ENCODE measurements at regions not wholly inside any gene's neighbourhood (a gene's known extent, or its start where the extent isn't known, plus 50 kb on each side); places are given as distances from the start of the nearest gene placed in this dataset.

GRCh38 chr3:124630960-124631359 lies 99.3 kb upstream of the UMPS start:
- TF ChIP-seq CHD7 (IDR thresholded peaks at IDR 0.05; ENCODE audit: insufficient replicate concordance, low read length) (no peak), MAX (IDR thresholded peaks at IDR 0.05) (no peak), POLR2AphosphoS5 (IDR thresholded peaks at IDR 0.05; ENCODE audit: low read depth, low read length) (no peak), BCL11A (IDR thresholded peaks at IDR 0.05; ENCODE audit: low read depth in 2 of 2, low read length in 2 of 2) (no peak), POU5F1 (IDR thresholded peaks at IDR 0.05; ENCODE audit: low read depth, low read length) (no peak)
